ENCODE measurements at regions not wholly inside any gene's neighbourhood (a gene's known extent, or its start where the extent isn't known, plus 50 kb on each side); places are given as distances from the start of the nearest gene placed in this dataset.

DNA sequence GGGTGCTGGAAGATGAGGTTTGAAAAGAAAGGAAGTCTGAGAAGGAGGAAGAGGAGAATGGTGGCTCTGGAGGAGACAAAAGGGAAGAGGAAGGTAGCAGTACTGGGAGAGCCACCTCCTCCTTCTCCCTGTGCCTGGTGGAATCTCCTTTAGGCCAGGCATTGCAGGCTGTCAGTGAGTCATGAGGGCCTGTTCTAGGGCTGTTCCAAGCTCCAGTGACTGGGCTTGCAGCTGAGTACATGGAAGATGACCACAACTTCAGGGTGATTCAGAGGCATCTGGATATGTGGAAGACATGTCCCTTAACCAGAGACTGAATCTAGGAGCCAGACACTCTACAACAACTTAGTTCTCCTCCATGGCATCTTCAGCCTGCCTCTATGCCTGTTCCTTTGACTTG is 107.8 kb downstream of the EFNB1 start:
- DNase-seq (ENCODE audit: low read depth): peak; percentile 88
- no peak overlapping the region for H3K4me3 ChIP-seq (ENCODE audit: low read length)
- TF ChIP-seq, protein P1, sequence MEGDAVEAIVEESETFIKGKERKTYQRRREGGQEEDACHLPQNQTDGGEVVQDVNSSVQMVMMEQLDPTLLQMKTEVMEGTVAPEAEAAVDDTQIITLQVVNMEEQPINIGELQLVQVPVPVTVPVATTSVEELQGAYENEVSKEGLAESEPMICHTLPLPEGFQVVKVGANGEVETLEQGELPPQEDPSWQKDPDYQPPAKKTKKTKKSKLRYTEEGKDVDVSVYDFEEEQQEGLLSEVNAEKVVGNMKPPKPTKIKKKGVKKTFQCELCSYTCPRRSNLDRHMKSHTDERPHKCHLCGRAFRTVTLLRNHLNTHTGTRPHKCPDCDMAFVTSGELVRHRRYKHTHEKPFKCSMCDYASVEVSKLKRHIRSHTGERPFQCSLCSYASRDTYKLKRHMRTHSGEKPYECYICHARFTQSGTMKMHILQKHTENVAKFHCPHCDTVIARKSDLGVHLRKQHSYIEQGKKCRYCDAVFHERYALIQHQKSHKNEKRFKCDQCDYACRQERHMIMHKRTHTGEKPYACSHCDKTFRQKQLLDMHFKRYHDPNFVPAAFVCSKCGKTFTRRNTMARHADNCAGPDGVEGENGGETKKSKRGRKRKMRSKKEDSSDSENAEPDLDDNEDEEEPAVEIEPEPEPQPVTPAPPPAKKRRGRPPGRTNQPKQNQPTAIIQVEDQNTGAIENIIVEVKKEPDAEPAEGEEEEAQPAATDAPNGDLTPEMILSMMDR (conservative IDR thresholded peaks at IDR 0.05; ENCODE audit: low read length): no peak

DNA sequence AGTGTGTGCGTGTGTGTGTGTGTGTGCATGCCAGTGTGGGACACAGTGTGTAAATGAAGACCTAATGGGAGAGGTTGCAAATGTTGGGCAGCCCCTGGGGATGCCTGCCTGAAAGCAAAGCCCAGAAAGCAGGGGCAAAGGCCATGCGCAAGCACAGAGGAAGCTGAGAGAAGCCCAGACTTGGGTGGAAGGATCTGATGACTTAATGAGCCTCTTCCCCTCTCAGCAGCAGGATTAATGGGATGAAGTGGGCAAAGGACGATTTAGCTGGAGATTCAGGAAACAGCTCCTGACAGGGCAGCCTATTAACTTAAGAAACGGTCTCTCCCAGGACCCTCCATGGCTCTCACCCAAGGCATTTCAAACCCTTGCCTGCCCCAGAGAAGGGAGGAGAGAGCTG is 107.3 kb downstream of the EFNB1 start:
- no peak overlapping the region for H3K4me3 ChIP-seq (ENCODE audit: low read length)
- DNase-seq (ENCODE audit: low read depth): no peak
- TF ChIP-seq, protein P1 (conservative IDR thresholded peaks at IDR 0.05; ENCODE audit: low read length): no peak

DNA sequence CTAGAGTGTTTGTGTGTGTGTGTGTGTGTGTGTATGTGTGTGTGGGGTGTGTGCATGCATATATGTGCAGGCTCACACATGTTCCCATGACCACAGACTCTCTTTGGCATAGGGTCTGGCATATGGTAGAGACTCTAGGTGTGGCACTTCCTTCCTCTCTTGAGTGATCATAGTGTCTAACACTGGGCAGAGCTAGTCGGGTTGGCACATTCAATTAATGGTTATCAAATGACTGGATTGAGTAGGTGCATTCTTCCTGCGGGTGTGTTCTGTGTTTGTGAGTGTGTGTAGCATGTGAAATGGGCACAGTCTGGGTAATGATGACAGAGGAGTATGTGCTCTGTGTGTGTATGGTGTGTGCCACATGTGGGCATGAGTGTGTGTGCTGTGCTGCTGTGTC is 106.5 kb downstream of the EFNB1 start:
- TF ChIP-seq, protein P1 (conservative IDR thresholded peaks at IDR 0.05; ENCODE audit: low read length): no peak
- DNase-seq (ENCODE audit: low read depth): no peak
- no peak overlapping the region for H3K4me3 ChIP-seq (ENCODE audit: low read length)

DNA sequence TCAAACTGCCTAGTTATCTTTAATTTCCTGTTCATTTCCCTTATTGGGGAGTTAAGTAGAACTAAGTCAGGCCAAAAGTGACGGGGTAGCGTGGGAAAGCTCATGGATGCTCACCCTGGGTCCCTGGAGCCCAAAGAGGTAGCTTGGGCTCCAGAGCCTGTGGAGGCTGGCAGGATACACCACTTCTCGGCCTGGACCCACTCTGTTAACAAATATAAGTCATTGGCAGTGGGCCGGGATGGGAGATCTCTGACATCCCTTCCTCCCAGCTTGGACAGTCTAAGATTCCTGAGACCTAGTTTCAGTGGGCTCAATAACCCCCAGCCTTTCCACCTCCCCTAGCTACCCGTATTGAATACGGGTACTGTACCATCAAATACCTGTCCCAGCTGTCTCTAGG is 106.1 kb downstream of the EFNB1 start:
- DNase-seq (ENCODE audit: low read depth): no peak
- H3K4me3 ChIP-seq (ENCODE audit: low read length): no peak overlapping the region
- TF ChIP-seq, protein P1 (conservative IDR thresholded peaks at IDR 0.05; ENCODE audit: low read length): no peak

DNA sequence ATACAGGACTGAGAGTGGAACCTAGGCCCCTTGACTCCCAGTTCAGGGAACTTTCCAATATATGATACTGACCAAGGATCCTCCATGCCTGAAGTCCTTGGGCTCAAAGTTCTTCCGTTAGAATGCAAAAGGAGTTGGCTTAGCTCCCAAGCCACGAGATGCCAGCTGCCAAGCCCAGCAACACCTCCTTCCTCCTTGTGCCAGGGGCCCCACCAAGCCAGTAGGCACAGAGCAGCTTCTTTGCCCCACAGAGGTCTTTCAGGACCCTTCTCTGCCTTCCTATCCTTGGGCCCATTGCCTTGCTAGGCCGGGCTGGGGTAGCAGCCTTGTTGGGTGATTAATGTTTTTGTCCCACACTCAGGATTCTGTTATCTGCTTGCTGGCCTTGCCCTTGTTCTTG is 105.6 kb downstream of the EFNB1 start:
- no peak overlapping the region for H3K4me3 ChIP-seq (ENCODE audit: low read length)
- DNase-seq (ENCODE audit: low read depth): no peak
- TF ChIP-seq, protein P1 (conservative IDR thresholded peaks at IDR 0.05; ENCODE audit: low read length): no peak

DNA sequence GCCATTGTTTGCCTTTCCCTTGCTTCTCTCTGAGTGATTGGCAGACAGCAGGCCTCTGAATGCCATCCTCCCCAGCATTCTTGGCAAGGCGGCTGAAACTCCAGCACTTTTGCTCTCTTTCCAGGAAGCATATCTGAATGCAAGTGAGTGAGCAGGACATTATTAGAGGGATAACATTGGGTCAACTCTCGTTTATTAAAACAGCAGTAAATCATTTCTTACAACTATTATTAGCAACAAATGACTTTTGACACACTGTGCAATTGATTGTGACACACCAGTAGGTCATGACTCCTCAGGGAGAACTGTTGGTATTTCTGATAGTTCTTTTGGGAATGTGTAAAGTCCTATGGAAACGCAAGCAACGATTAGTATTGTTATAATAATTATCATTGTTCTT is 103.8 kb downstream of the EFNB1 start:
- DNase-seq (ENCODE audit: low read depth): no peak
- TF ChIP-seq, protein P1 (conservative IDR thresholded peaks at IDR 0.05; ENCODE audit: low read length): no peak
- no peak overlapping the region for H3K4me3 ChIP-seq (ENCODE audit: low read length)

DNA sequence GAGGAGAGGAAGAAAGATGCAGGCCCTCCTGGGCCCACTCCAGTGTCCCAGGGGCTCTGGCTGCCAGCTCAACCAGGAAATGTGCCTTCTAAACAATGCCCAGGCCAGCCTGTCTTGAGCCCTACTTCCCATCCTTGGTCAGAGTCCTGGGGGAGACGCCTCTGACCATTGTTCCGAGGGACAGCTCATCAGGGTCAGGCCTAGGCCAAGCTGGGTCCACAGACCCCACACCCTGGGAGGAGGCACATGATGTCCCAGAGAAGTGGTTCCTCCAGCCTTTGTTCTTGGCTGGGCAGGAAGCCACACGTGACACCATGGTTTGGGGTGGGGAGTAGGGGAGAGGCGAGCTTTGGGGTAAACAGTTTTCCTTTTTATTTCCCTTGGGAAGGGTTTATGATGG is 102.5 kb downstream of the EFNB1 start:
- no peak overlapping the region for H3K4me3 ChIP-seq (ENCODE audit: low read length)
- TF ChIP-seq, protein P1 (conservative IDR thresholded peaks at IDR 0.05; ENCODE audit: low read length): no peak
- no peak for DNase-seq (ENCODE audit: low read depth)
